Prostate gland (tissue), 2 donors: ENCODE measurements at regions not wholly inside any gene's neighbourhood (a gene's known extent, or its start where the extent isn't known, plus 50 kb on each side); places are given as distances from the start of the nearest gene placed in this dataset.

Source experiments
- POLR2A ChIP-seq: fragments of 450-650 bp; IDR thresholded peaks from one replicate; pipeline ENCODE4 v1.6.1; 2016; ENCODE audit warnings: antibody characterized with exemption, mild to moderate bottlenecking
- POLR2AphosphoS5 ChIP-seq: sonication (generic); formaldehyde crosslinking; IDR thresholded peaks from one replicate; pipeline ENCODE4 v1.6.1; 2017; ENCODE audit warnings: antibody characterized with exemption
- TF ChIP-seq, protein P1 (sequence below), 4 experiments: fragments of 200-600 bp in 2 of 4; fragments of 450-650 bp in 2 of 4; sonication (generic) in 2 of 4; IDR thresholded peaks; 1 replicate in 3 of 4; 2 replicates in 1 of 4; pipeline ENCODE4 v1.5.1; 2016 to 2019; ENCODE audit warnings: antibody characterized with exemption in 4 of 4, mild to moderate bottlenecking in 2 of 4, moderate library complexity in 2 of 4

GRCh38 chr10:2222631-2223030, 485.3 kb upstream of the ADARB2 start:
- no peak for TF ChIP-seq POLR2A
- TF ChIP-seq, protein P1, sequence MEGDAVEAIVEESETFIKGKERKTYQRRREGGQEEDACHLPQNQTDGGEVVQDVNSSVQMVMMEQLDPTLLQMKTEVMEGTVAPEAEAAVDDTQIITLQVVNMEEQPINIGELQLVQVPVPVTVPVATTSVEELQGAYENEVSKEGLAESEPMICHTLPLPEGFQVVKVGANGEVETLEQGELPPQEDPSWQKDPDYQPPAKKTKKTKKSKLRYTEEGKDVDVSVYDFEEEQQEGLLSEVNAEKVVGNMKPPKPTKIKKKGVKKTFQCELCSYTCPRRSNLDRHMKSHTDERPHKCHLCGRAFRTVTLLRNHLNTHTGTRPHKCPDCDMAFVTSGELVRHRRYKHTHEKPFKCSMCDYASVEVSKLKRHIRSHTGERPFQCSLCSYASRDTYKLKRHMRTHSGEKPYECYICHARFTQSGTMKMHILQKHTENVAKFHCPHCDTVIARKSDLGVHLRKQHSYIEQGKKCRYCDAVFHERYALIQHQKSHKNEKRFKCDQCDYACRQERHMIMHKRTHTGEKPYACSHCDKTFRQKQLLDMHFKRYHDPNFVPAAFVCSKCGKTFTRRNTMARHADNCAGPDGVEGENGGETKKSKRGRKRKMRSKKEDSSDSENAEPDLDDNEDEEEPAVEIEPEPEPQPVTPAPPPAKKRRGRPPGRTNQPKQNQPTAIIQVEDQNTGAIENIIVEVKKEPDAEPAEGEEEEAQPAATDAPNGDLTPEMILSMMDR (IDR thresholded peaks at IDR 0.05) = no peak
- no peak for TF ChIP-seq POLR2AphosphoS5
